ENCODE measurements at regions not wholly inside any gene's neighbourhood (a gene's known extent, or its start where the extent isn't known, plus 50 kb on each side); places are given as distances from the start of the nearest gene placed in this dataset.

GRCh38 chr16:48852458-48852857, 242.5 kb upstream of the N4BP1 start (continued):
- no peak for TF ChIP-seq CBX3 (IDR thresholded peaks at IDR 0.05; ENCODE audit: low read depth)
- TF ChIP-seq ZNF274 (IDR thresholded peaks at IDR 0.05; ENCODE audit: low read depth, low read length): no peak

- H3K4me1 ChIP-seq (ENCODE audit: control insufficient read depth in 1 of 2, insufficient read depth in 2 of 2, low read length in 2 of 2): no peaks in the 10 kb centered on the region
- ATAC-seq (no peak), DNase-seq (ENCODE audit: low read depth, low spot score) (no peak)
- peaks cover 20% of the 10 kb centered on the region for H3K27me3 ChIP-seq (ENCODE audit: insufficient read depth, low read length)
- no peak for TF ChIP-seq CEBPB (IDR thresholded peaks at IDR 0.05; ENCODE audit: low read depth)
- TF ChIP-seq ZBTB33 (IDR thresholded peaks at IDR 0.05; ENCODE audit: extremely low read depth, insufficient replicate concordance, low read length): no peak
- no peak for TF ChIP-seq SIN3A (IDR thresholded peaks at IDR 0.05; ENCODE audit: low read depth)
- peak; percentile 47 for TF ChIP-seq REST (IDR thresholded peaks at IDR 0.05; ENCODE audit: low read depth)
- no peak for TF ChIP-seq POLR2A (IDR thresholded peaks at IDR 0.05; ENCODE audit: borderline replicate concordance, extremely low read depth, insufficient read depth, insufficient read length)
- no peak for TF ChIP-seq EZH2 (IDR thresholded peaks at IDR 0.05)
- no peak for TF ChIP-seq RAD21 (IDR thresholded peaks at IDR 0.05; ENCODE audit: low read depth)
- no peaks in the 10 kb centered on the region for H3K36me3 ChIP-seq (ENCODE audit: control insufficient read depth in 1 of 2, insufficient read depth in 2 of 2, low read length in 2 of 2)
- H3K9me3 ChIP-seq (ENCODE audit: control insufficient read depth in 1 of 2, insufficient read depth in 1 of 2, low read depth in 1 of 2, low read length in 2 of 2): no peaks in the 10 kb centered on the region
- no peak overlapping the region for H3K4me3 ChIP-seq (replicated peaks in 1 of 2; ENCODE audit: low read depth in 1 of 2, low read length in 2 of 2)
- H4K20me1 ChIP-seq (ENCODE audit: insufficient read depth): no peaks in the 10 kb centered on the region
- no peaks in the 10 kb centered on the region for H3K79me2 ChIP-seq (ENCODE audit: insufficient read depth, low read length)
- no TSS peak for BruUV-seq (replicated peaks)
- no peaks in the 10 kb centered on the region for H3K9me2 ChIP-seq (ENCODE audit: insufficient read depth)
- H3K4me2 ChIP-seq (ENCODE audit: low read length): no peak overlapping the region
- POLR2A ChIA-PET: no interaction called here
- no peak overlapping the region for H2AFZ ChIP-seq (ENCODE audit: low read depth, low read length, poor library complexity, severe bottlenecking)
- CTCF ChIA-PET: no interaction called here
- no peak overlapping the region for H3K9ac ChIP-seq (ENCODE audit: low read length)
- RAD21 ChIA-PET (ENCODE audit: low non-redundant PET in 1 of 2, low total read pairs in 2 of 2, uncharacterized antibody in 2 of 2, unreplicated experiment in 2 of 2): no interaction called here
- intact Hi-C loops (cut with micrococcal nuclease): no loop called here
- H3K27ac ChIP-seq (ENCODE audit: low read depth, low read length): no peak overlapping the region
Measured at GRCh38 chr16:48850097-48850770, 240.3 kb upstream of the N4BP1 start.
